NB4 (cell line): ENCODE measurements at regions not wholly inside any gene's neighbourhood (a gene's known extent, or its start where the extent isn't known, plus 50 kb on each side); places are given as distances from the start of the nearest gene placed in this dataset.

Experiments used
- TF ChIP-seq, protein P1 (sequence below): IDR thresholded peaks from one replicate; pipeline ENCODE4 v1.5.1; 2012; ENCODE audit warnings: low read depth, low read length
- TF ChIP-seq, protein P2 (sequence below): IDR thresholded peaks from 2 replicates; pipeline ENCODE4 v1.6.1; 2011; ENCODE audit warnings: low read depth, low read length

DNA sequence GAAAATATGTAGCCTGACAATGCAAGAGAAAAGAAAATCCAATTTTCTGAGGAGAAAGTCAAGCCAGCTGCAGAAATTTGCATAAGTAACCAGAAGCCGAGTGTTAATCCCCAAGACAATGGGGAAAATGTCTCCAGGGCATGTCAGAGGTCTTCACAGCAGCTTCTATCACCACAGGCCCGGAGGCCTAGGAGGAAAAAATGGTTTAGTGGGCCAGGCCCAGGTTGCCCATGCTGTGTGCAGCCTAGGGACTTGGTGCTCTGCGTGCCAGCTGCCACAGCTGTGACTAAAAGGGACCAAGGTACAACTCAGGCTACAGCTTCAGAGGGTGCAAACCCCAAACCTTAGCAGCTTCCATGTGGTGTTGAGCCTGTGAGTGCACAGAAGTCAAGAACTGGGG, 201.2 kb upstream of the SOX2 start:
- TF ChIP-seq, protein P1, sequence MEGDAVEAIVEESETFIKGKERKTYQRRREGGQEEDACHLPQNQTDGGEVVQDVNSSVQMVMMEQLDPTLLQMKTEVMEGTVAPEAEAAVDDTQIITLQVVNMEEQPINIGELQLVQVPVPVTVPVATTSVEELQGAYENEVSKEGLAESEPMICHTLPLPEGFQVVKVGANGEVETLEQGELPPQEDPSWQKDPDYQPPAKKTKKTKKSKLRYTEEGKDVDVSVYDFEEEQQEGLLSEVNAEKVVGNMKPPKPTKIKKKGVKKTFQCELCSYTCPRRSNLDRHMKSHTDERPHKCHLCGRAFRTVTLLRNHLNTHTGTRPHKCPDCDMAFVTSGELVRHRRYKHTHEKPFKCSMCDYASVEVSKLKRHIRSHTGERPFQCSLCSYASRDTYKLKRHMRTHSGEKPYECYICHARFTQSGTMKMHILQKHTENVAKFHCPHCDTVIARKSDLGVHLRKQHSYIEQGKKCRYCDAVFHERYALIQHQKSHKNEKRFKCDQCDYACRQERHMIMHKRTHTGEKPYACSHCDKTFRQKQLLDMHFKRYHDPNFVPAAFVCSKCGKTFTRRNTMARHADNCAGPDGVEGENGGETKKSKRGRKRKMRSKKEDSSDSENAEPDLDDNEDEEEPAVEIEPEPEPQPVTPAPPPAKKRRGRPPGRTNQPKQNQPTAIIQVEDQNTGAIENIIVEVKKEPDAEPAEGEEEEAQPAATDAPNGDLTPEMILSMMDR, result no peak
- TF ChIP-seq, protein P2, sequence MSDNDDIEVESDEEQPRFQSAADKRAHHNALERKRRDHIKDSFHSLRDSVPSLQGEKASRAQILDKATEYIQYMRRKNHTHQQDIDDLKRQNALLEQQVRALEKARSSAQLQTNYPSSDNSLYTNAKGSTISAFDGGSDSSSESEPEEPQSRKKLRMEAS, result no peak
